OCI-LY1 (cell line): ENCODE measurements at regions not wholly inside any gene's neighbourhood (a gene's known extent, or its start where the extent isn't known, plus 50 kb on each side); places are given as distances from the start of the nearest gene placed in this dataset.

Experiments used
- H2AFZ ChIP-seq: fragments of 200-600 bp; sonication (generic), shearing (Covaris generic); 2 replicates; pipeline ENCODE4 v1.6.0; 2014; ENCODE audit warnings: antibody characterized with exemption, mild to moderate bottlenecking, low read length
- H3F3A ChIP-seq: fragments of 200-600 bp; sonication (generic), shearing (Covaris generic); 2 replicates; pipeline ENCODE4 v1.6.0; 2014; ENCODE audit warnings: mild to moderate bottlenecking, antibody characterized with exemption, low read length, moderate library complexity; ENCODE audit not compliant: insufficient read depth
- H3K27ac ChIP-seq: fragments of 200-600 bp; sonication (generic); 2 replicates; pipeline ENCODE4 v1.5.1; 2014; ENCODE audit warnings: low read length, mixed run types, mild to moderate bottlenecking, low read depth; ENCODE audit not compliant: poor library complexity, severe bottlenecking
- H3K27me3 ChIP-seq: fragments of 200-600 bp; sonication (generic); 2 replicates; pipeline ENCODE4 v1.6.0; 2014; ENCODE audit warnings: antibody characterized with exemption, mild to moderate bottlenecking, low read length, moderate library complexity; ENCODE audit not compliant: insufficient read depth
- H3K36me3 ChIP-seq: fragments of 200-600 bp; sonication (generic); 2 replicates; pipeline ENCODE4 v1.6.1; 2014; ENCODE audit warnings: mild to moderate bottlenecking, antibody characterized with exemption, low read length, moderate library complexity, mixed read lengths; ENCODE audit not compliant: insufficient read depth
- H3K4me1 ChIP-seq: fragments of 200-600 bp; sonication (generic); 2 replicates; pipeline ENCODE4 v1.5.1; 2014; ENCODE audit warnings: mild to moderate bottlenecking, low read length, moderate library complexity; ENCODE audit not compliant: insufficient read depth, severe bottlenecking
- H3K4me2 ChIP-seq: fragments of 200-600 bp; sonication (generic), shearing (Covaris generic); 2 replicates; pipeline ENCODE4 v1.6.1; 2014; ENCODE audit warnings: low read length
- H3K4me3 ChIP-seq: fragments of 200-600 bp; sonication (generic); 2 replicates; pipeline ENCODE4 v1.5.1; 2014; ENCODE audit warnings: low read length, low read depth, mild to moderate bottlenecking, mixed read lengths; ENCODE audit not compliant: poor library complexity, severe bottlenecking
- H3K79me2 ChIP-seq: fragments of 200-600 bp; shearing (Covaris generic); 2 replicates; pipeline ENCODE4 v1.6.1; 2016; ENCODE audit warnings: mixed run types, low read length, mixed read lengths; ENCODE audit not compliant: insufficient read depth
- H3K9ac ChIP-seq: fragments of 200-600 bp; sonication (generic), shearing (Covaris generic); 2 replicates; pipeline ENCODE4 v1.6.1; 2014; ENCODE audit warnings: mild to moderate bottlenecking, low read length, mixed read lengths
- H3K9me2 ChIP-seq: fragments of 200-600 bp; sonication (generic), shearing (Covaris generic); 2 replicates; pipeline ENCODE4 v1.6.1; 2014; ENCODE audit warnings: low read depth, mild to moderate bottlenecking, low read length, mixed read lengths
- H3K9me3 ChIP-seq: fragments of 200-600 bp; shearing (Covaris generic); 2 replicates; pipeline ENCODE4 v1.6.1; 2014; ENCODE audit warnings: low read length, mixed read lengths
- H4K20me1 ChIP-seq: fragments of 200-600 bp; sonication (generic), shearing (Covaris generic); 2 replicates; pipeline ENCODE4 v1.6.0; 2016; ENCODE audit warnings: mild to moderate bottlenecking, low read length; ENCODE audit not compliant: insufficient read depth
- EZH2 ChIP-seq: fragments of 200-600 bp; sonication (generic), shearing (Covaris generic); IDR thresholded peaks from 2 replicates; pipeline ENCODE4 v1.8.0; 2017; ENCODE audit warnings: borderline replicate concordance, mixed run types, mild to moderate bottlenecking, antibody characterized with exemption, low read length, moderate library complexity, mixed read lengths
- TF ChIP-seq, protein P1 (sequence below): fragments of 200-600 bp; sonication (generic), shearing (Covaris generic); IDR thresholded peaks from 2 replicates; pipeline ENCODE4 v1.5.1; 2017; ENCODE audit warnings: mild to moderate bottlenecking, antibody characterized with exemption, low read length, moderate library complexity, mixed read lengths

DNA sequence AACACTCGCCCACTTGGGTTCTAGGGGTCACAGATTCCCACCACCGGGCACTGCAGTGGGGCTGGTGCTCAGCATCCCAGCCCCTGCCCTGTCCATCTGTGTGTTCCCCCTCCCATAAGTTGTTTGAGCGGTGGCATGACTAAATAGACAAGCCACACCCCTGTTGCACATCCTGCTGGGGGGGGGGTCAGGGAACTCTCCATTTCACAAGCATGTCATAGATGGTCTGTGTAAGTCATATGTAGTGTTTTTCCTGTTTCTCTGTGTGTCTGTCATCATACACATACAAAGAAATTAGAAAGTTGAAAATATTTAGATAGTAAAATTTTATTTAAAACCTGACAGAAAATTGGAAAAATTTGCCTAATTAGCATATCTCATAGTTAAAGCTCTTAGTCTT, 270.2 kb downstream of the IPO8 start:
- H3K79me2 ChIP-seq: no peaks in the 10 kb centered on the region
- H3K4me3 ChIP-seq: no peak overlapping the region
- H3K9ac ChIP-seq: no peak overlapping the region
- H3K9me3 ChIP-seq: no peaks in the 10 kb centered on the region
- no peaks in the 10 kb centered on the region for H3K27me3 ChIP-seq
- no peak overlapping the region for H2AFZ ChIP-seq
- no peaks in the 10 kb centered on the region for H3F3A ChIP-seq
- no peak overlapping the region for H3K4me2 ChIP-seq
- no peak for TF ChIP-seq EZH2
- TF ChIP-seq, protein P1, sequence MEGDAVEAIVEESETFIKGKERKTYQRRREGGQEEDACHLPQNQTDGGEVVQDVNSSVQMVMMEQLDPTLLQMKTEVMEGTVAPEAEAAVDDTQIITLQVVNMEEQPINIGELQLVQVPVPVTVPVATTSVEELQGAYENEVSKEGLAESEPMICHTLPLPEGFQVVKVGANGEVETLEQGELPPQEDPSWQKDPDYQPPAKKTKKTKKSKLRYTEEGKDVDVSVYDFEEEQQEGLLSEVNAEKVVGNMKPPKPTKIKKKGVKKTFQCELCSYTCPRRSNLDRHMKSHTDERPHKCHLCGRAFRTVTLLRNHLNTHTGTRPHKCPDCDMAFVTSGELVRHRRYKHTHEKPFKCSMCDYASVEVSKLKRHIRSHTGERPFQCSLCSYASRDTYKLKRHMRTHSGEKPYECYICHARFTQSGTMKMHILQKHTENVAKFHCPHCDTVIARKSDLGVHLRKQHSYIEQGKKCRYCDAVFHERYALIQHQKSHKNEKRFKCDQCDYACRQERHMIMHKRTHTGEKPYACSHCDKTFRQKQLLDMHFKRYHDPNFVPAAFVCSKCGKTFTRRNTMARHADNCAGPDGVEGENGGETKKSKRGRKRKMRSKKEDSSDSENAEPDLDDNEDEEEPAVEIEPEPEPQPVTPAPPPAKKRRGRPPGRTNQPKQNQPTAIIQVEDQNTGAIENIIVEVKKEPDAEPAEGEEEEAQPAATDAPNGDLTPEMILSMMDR: no peak
- H3K27ac ChIP-seq: no peak overlapping the region
- H3K9me2 ChIP-seq: no peaks in the 10 kb centered on the region
- no peaks in the 10 kb centered on the region for H3K36me3 ChIP-seq
- no peaks in the 10 kb centered on the region for H3K4me1 ChIP-seq
- H4K20me1 ChIP-seq: no peaks in the 10 kb centered on the region

DNA sequence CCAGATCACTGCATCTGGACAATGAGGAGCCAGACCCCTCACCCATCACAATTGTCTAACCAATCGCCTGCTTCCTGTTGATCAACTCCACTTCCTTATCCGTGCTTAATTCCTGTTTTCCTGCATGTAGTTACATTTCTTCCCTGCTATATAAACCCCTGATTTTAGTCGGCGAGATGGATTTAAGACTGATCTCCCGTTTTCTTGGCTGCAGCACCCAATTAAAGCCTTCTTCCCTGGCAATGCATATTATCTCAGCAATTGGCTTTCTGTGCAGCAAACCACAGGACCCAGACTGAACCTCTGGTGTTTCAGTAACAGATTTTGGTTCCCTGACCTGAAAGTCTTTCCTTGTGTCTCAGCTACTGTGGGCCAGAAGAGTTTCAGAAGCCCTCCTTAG, 272.3 kb downstream of the IPO8 start:
- Histone ChIP-seq H4K20me1 (no peaks in the 10 kb centered on the region), H3K4me3 (no peak overlapping the region), H2AFZ (no peak overlapping the region), H3K9me3 (no peaks in the 10 kb centered on the region), H3K36me3 (no peaks in the 10 kb centered on the region), H3F3A (no peaks in the 10 kb centered on the region), H3K4me2 (no peak overlapping the region), H3K27me3 (no peaks in the 10 kb centered on the region), H3K27ac (no peak overlapping the region), H3K79me2 (no peaks in the 10 kb centered on the region), H3K9me2 (no peaks in the 10 kb centered on the region), H3K4me1 (no peaks in the 10 kb centered on the region), H3K9ac (no peak overlapping the region)
- no peak for TF ChIP-seq EZH2

DNA sequence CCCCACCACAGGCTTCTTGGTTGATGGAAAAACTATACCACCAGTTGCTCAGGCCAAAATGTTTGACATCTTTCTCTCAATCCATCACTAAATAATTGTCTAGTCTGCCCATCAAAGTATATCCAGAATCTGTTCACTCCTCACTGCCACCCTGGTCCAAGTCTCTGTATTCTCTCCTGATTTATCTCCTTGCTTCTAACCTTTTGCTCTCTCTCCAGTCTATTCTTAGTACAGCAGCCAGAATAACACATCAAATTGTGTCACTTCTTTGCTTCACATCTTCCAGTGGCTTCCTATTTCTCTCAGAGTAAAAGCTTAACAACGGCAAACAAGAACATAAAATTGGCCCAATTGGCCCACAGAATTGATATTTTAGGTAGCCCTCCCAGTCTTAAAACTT, 272.8 kb downstream of the IPO8 start:
- Histone ChIP-seq H3K36me3 (no peaks in the 10 kb centered on the region), H3F3A (no peaks in the 10 kb centered on the region), H3K9ac (no peak overlapping the region), H3K9me3 (no peaks in the 10 kb centered on the region), H3K4me3 (no peak overlapping the region), H3K4me1 (no peaks in the 10 kb centered on the region), H3K9me2 (no peaks in the 10 kb centered on the region), H3K27ac (no peak overlapping the region), H3K27me3 (no peaks in the 10 kb centered on the region), H3K79me2 (no peaks in the 10 kb centered on the region), H4K20me1 (no peaks in the 10 kb centered on the region), H3K4me2 (no peak overlapping the region), H2AFZ (no peak overlapping the region)
- TF ChIP-seq, protein P1: no peak
- TF ChIP-seq EZH2: no peak

DNA sequence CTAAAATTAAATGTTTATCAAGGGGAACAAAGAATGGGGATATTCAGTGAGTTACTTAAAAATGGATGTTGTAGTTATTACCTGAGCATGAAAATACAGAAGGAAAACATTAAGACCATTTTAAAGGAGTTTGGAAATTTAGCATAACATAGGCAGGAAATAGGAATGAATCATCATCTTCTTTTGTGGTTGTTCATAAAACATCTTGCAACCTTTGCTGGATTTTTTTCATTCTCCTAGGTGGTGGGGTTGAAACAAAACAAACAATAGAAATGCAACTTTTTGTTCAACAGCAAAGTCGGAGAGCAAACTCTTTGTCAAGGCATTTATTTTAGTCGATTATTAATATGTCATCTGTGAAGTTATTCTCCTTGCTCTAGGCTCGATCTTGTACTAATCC, 275.1 kb downstream of the IPO8 start:
- no peak overlapping the region for H3K9ac ChIP-seq
- H3F3A ChIP-seq: no peaks in the 10 kb centered on the region
- H3K36me3 ChIP-seq: no peaks in the 10 kb centered on the region
- H3K4me3 ChIP-seq: no peak overlapping the region
- no peaks in the 10 kb centered on the region for H3K27me3 ChIP-seq
- no peaks in the 10 kb centered on the region for H3K4me1 ChIP-seq
- no peak overlapping the region for H3K27ac ChIP-seq
- H2AFZ ChIP-seq: no peak overlapping the region
- H4K20me1 ChIP-seq: no peaks in the 10 kb centered on the region
- H3K9me2 ChIP-seq: no peaks in the 10 kb centered on the region
- TF ChIP-seq EZH2: no peak
- TF ChIP-seq, protein P1: no peak
- H3K9me3 ChIP-seq: no peaks in the 10 kb centered on the region
- H3K4me2 ChIP-seq: no peak overlapping the region
- H3K79me2 ChIP-seq: no peaks in the 10 kb centered on the region
